Prostate gland (tissue), 2 donors: ENCODE measurements at regions not wholly inside any gene's neighbourhood (a gene's known extent, or its start where the extent isn't known, plus 50 kb on each side); places are given as distances from the start of the nearest gene placed in this dataset.

Source experiments
- DNase-seq: peaks from one replicate; pipeline ENCODE4 v3.0.0-alpha.2; 2019; ENCODE audit warnings: low spot score
- H3K27ac ChIP-seq, 2 donors: fragments of 200-600 bp; sonication (generic); 2 replicates each; pipeline ENCODE4 v1.5.1; 2017 to 2019
- H3K27me3 ChIP-seq: fragments of 200-600 bp; sonication (generic); replicated peaks from 2 replicates; pipeline ENCODE4 v1.5.1; 2019; ENCODE audit not compliant: insufficient read depth
- H3K36me3 ChIP-seq, 2 donors: fragments of 200-600 bp; sonication (generic); 1 replicate in 1 of 2; 2 replicates in 1 of 2; pipeline versions ENCODE4 v1.5.1 to v1.8.1; 2017 to 2019
- H3K4me1 ChIP-seq: fragments of 200-600 bp; sonication (generic); replicated peaks from 2 replicates; pipeline ENCODE4 v1.5.1; 2019
- H3K4me3 ChIP-seq, 2 donors: fragments of 200-600 bp; sonication (generic); 2 replicates each; pipeline ENCODE4 v1.5.1; 2017 to 2019
- H3K9me3 ChIP-seq: fragments of 200-600 bp; sonication (generic); 2 replicates; pipeline ENCODE4 v1.5.1; 2017
- POLR2A ChIP-seq: fragments of 450-650 bp; IDR thresholded peaks from one replicate; pipeline ENCODE4 v1.6.1; 2016; ENCODE audit warnings: antibody characterized with exemption, mild to moderate bottlenecking
- POLR2AphosphoS5 ChIP-seq: sonication (generic); formaldehyde crosslinking; IDR thresholded peaks from one replicate; pipeline ENCODE4 v1.6.1; 2017; ENCODE audit warnings: antibody characterized with exemption
- WGBS: methylation state at CpG from one replicate; pipeline ENCODE4 v1.1.5; 2018; 5-methylcytosine and 5-hydroxymethylcytosine counted together
- intact Hi-C: fragments of 100-400 bp; cut with DNase I; formaldehyde crosslinking; loops from one replicate; pipeline ENCODE4 v1.14.2; 2022
- TF ChIP-seq, protein P1 (sequence below), 4 experiments: fragments of 200-600 bp in 2 of 4; fragments of 450-650 bp in 2 of 4; sonication (generic) in 2 of 4; IDR thresholded peaks; 1 replicate in 3 of 4; 2 replicates in 1 of 4; pipeline ENCODE4 v1.5.1; 2016 to 2019; ENCODE audit warnings: antibody characterized with exemption in 4 of 4, mild to moderate bottlenecking in 2 of 4, moderate library complexity in 2 of 4

- WGBS: 63% methylated on average over 3 of the region's 3 CpGs
- H3K4me3 ChIP-seq: no peak overlapping the region
- H3K9me3 ChIP-seq: no peaks in the 10 kb centered on the region
- no peaks in the 10 kb centered on the region for H3K4me1 ChIP-seq
- DNase-seq: no peak
- TF ChIP-seq POLR2AphosphoS5 (no peak), POLR2A (no peak)
- TF ChIP-seq, protein P1, sequence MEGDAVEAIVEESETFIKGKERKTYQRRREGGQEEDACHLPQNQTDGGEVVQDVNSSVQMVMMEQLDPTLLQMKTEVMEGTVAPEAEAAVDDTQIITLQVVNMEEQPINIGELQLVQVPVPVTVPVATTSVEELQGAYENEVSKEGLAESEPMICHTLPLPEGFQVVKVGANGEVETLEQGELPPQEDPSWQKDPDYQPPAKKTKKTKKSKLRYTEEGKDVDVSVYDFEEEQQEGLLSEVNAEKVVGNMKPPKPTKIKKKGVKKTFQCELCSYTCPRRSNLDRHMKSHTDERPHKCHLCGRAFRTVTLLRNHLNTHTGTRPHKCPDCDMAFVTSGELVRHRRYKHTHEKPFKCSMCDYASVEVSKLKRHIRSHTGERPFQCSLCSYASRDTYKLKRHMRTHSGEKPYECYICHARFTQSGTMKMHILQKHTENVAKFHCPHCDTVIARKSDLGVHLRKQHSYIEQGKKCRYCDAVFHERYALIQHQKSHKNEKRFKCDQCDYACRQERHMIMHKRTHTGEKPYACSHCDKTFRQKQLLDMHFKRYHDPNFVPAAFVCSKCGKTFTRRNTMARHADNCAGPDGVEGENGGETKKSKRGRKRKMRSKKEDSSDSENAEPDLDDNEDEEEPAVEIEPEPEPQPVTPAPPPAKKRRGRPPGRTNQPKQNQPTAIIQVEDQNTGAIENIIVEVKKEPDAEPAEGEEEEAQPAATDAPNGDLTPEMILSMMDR (IDR thresholded peaks at IDR 0.05): no peak
- H3K36me3 ChIP-seq: no peaks in the 10 kb centered on the region
- intact Hi-C loops: no loop called here
- no peak overlapping the region for H3K27ac ChIP-seq
- H3K27me3 ChIP-seq: no peaks in the 10 kb centered on the region
Measured at GRCh38 chr2:82344670-82345069, 2040.1 kb upstream of the LRRTM1 start.

DNA sequence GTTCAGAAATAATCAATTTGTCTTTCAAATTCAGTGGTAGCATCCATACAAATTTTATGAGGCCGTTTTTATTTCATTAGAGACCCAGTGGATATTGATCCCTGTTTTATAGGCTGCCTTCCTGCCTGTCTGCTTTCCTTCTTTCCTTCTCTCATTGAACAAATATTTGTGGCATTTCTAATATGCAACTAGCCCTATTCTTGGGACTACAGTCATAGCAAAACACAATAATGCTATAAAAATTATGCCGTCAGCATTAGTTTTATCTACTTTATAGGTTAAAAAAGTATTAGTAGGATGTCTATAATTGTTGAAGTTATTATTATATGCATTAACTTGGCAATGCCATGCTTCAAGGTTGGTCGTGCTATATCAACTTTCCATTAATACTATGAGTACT is 2037.8 kb upstream of the LRRTM1 start:
- no peak for DNase-seq
- no peaks in the 10 kb centered on the region for H3K9me3 ChIP-seq
- WGBS: 74% methylated on average over 3 of the region's 3 CpGs
- H3K27me3 ChIP-seq: no peaks in the 10 kb centered on the region
- TF ChIP-seq POLR2A: no peak
- TF ChIP-seq, protein P1 (IDR thresholded peaks at IDR 0.05): no peak
- TF ChIP-seq POLR2AphosphoS5: no peak
- no peaks in the 10 kb centered on the region for H3K4me1 ChIP-seq
- intact Hi-C loops: no loop called here
- no peak overlapping the region for H3K4me3 ChIP-seq
- H3K36me3 ChIP-seq: no peaks in the 10 kb centered on the region
- H3K27ac ChIP-seq: no peak overlapping the region

DNA sequence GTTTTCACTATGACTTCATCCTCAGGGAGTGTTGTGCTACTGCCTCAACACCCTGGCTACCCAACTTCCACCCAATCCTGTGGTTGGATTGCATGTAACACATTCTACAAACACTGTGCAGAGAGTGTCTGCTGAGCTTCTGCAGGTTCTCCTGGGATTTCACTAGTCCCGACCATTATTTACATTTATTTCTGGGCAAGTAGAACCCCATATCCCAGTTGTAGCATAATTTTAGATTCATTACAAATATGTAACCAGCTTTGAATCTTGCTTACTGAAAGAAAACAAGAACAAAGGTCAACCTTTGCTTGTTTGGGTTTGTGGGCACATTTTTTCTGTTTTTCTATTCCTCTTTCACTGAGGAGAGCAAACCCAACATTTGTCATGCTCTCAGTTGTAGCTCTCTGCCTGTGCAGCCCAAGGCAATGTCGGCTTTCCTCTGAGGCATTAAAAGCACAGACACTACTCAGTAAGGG is 2036.1 kb upstream of the LRRTM1 start:
- 72% methylated on average over 2 of the region's 2 CpGs for WGBS
- Histone ChIP-seq H3K9me3 (no peaks in the 10 kb centered on the region), H3K4me3 (no peak overlapping the region), H3K4me1 (no peaks in the 10 kb centered on the region), H3K36me3 (no peaks in the 10 kb centered on the region), H3K27ac (no peak overlapping the region), H3K27me3 (no peaks in the 10 kb centered on the region)
- intact Hi-C loops: no loop called here
- TF ChIP-seq POLR2A (no peak), POLR2AphosphoS5 (no peak)
- TF ChIP-seq, protein P1 (IDR thresholded peaks at IDR 0.05): no peak
- no peak for DNase-seq

GRCh38 chr2:82339805-82340204 is 2035.3 kb upstream of the LRRTM1 start:
- H3K36me3 ChIP-seq: no peaks in the 10 kb centered on the region
- 95% methylated on average over 2 of the region's 2 CpGs for WGBS
- no peaks in the 10 kb centered on the region for H3K27me3 ChIP-seq
- no peak overlapping the region for H3K4me3 ChIP-seq
- intact Hi-C loops: no loop called here
- H3K9me3 ChIP-seq: no peaks in the 10 kb centered on the region
- no peak overlapping the region for H3K27ac ChIP-seq
- no peak for DNase-seq
- TF ChIP-seq POLR2AphosphoS5: no peak
- H3K4me1 ChIP-seq: no peaks in the 10 kb centered on the region

DNA sequence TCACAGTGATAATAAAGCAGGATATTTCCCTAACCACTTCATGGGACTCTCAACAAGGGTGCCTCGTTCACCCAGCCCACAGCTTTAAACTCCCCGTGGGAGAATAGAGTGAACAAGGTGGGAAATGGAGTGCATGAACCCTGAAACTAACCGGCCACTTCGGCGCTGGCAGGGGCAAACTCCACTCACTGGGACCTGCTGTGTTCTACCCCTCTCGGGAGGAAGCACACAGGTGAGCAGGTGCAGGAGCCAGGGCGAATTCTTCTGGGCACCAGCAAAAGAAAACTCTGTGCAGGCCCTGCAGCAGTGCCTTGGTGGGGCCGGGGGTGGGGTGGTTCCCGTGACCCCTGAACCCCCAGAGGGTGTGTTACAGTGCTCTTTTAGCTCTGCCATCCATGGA is 2029.1 kb upstream of the LRRTM1 start:
- 89% methylated on average over 9 of the region's 9 CpGs for WGBS
- Histone ChIP-seq H3K4me3 (no peak overlapping the region), H3K4me1 (no peaks in the 10 kb centered on the region), H3K27me3 (no peaks in the 10 kb centered on the region), H3K27ac (no peak overlapping the region), H3K9me3 (no peaks in the 10 kb centered on the region), H3K36me3 (no peaks in the 10 kb centered on the region)
- TF ChIP-seq, protein P1 (IDR thresholded peaks at IDR 0.05): no peak
- TF ChIP-seq POLR2A (no peak), POLR2AphosphoS5 (no peak)
- DNase-seq: no peak
- intact Hi-C loops: no loop called here
